ENCODE measurements at regions not wholly inside any gene's neighbourhood (a gene's known extent, or its start where the extent isn't known, plus 50 kb on each side); places are given as distances from the start of the nearest gene placed in this dataset.
"Not testable (repeated sequence)": the region's sequence is repeated elsewhere in the genome, so short reads cannot be mapped to it uniquely, and the experiment has no call there.

- Histone ChIP-seq H3K27ac (ENCODE audit: low read depth in 1 of 2, low read length in 1 of 2) (no peak overlapping the region), H3K4me1 (ENCODE audit: control insufficient read depth in 5 of 5, insufficient read depth in 5 of 5, low read length in 5 of 5) (no peaks in the 10 kb centered on the region), H3K4me3 (no peak overlapping the region), H3K9ac (ENCODE audit: insufficient read depth in 1 of 2, low read length in 2 of 2) (no peak overlapping the region), H3K27me3 (ENCODE audit: control insufficient read depth in 3 of 3, insufficient read depth in 3 of 3, low read length in 2 of 3) (no peaks in the 10 kb centered on the region), H3K36me3 (ENCODE audit: control insufficient read depth in 4 of 4, insufficient read depth in 4 of 4, low read length in 4 of 4) (no peaks in the 10 kb centered on the region), H3K9me3 (ENCODE audit: control insufficient read depth in 4 of 4, insufficient read depth in 3 of 4, low read length in 3 of 4) (no peaks in the 10 kb centered on the region)
- TF ChIP-seq, protein P1, sequence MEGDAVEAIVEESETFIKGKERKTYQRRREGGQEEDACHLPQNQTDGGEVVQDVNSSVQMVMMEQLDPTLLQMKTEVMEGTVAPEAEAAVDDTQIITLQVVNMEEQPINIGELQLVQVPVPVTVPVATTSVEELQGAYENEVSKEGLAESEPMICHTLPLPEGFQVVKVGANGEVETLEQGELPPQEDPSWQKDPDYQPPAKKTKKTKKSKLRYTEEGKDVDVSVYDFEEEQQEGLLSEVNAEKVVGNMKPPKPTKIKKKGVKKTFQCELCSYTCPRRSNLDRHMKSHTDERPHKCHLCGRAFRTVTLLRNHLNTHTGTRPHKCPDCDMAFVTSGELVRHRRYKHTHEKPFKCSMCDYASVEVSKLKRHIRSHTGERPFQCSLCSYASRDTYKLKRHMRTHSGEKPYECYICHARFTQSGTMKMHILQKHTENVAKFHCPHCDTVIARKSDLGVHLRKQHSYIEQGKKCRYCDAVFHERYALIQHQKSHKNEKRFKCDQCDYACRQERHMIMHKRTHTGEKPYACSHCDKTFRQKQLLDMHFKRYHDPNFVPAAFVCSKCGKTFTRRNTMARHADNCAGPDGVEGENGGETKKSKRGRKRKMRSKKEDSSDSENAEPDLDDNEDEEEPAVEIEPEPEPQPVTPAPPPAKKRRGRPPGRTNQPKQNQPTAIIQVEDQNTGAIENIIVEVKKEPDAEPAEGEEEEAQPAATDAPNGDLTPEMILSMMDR (IDR thresholded peaks at IDR 0.05; ENCODE audit: control extremely low read depth, extremely low read depth): no peak
- DNase-seq (no peak), ATAC-seq (ENCODE audit: insufficient read depth, low FRiP score) (no peak)
- WGBS, 2 donors: 30 to 64% methylated on average over 4 of the region's 4 CpGs
These were observed 165.2 kb upstream of the MYRIP start for GRCh38 chr3:39644176-39644575.

DNA sequence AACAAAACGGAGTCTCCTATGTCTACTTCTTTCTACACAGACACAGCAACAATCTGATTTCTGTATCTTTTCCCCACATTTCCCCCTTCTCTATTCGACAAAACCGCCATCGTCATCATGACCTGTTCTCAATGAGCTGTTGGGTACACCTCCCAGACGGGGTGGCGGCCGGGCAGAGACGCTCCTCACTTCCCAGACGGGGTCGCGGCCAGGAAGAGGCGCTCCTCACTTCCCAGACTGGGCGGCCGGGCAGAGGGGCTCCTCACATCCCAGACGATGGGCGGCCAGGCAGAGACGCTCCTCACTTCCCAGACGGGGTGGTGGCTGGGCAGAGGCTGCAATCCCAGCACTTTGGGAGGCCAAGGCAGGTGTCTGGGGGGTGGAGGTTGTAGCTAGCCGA, 158.2 kb upstream of the MYRIP start:
- H3K9me3 ChIP-seq (ENCODE audit: control insufficient read depth in 4 of 4, insufficient read depth in 3 of 4, low read length in 3 of 4); DNase-seq; H3K27me3 ChIP-seq (ENCODE audit: control insufficient read depth in 3 of 3, insufficient read depth in 3 of 3, low read length in 2 of 3); H3K9ac ChIP-seq (ENCODE audit: insufficient read depth in 1 of 2, low read length in 2 of 2); H3K27ac ChIP-seq (ENCODE audit: low read depth in 1 of 2, low read length in 1 of 2); H3K4me1 ChIP-seq (ENCODE audit: control insufficient read depth in 5 of 5, insufficient read depth in 5 of 5, low read length in 5 of 5); H3K36me3 ChIP-seq (ENCODE audit: control insufficient read depth in 4 of 4, insufficient read depth in 4 of 4, low read length in 4 of 4); H3K4me3 ChIP-seq; ATAC-seq (ENCODE audit: insufficient read depth, low FRiP score): not testable (repeated sequence)
- WGBS, 2 donors: 94 to 97% methylated on average over 16 to 19 of the region's 19 CpGs

DNA sequence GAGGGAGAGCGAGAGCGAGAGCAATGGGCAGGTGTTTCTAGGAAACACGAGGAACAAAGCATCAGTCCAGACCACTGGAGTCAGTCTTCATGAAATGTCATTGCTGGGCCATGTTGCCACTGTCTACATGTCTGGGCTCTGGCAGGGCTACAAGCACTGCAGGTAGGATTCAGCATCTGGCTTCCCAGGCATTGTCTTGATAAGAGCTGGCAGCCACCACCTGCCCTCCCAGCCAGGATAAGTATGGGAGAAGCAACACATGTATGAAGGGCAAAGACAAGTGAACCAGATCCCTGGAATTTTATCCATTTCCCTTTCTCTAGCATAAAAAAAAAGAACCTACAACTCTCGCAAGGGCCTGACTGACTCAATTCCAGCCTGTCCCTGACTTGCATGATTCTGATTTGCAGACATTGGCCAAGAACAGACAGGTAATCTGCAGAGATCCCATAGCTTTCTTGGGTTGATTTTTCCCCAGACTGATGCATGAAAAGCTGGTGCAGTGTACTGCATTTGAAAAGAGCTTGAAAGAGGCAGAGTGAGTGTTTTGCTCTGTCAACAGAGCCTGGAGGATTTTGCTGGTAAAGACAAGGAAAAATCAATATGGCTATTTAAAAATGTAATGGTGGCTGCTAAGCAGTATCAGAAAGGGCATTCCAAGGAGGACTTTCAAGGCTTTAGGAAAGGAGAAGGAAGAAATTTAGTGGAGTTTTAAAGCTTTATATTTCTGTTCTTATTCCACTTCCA, 157.2 kb upstream of the MYRIP start:
- Histone ChIP-seq H3K4me3 (no peak overlapping the region), H3K27ac (ENCODE audit: low read depth in 1 of 2, low read length in 1 of 2) (no peak overlapping the region), H3K36me3 (ENCODE audit: control insufficient read depth in 4 of 4, insufficient read depth in 4 of 4, low read length in 4 of 4) (no peaks in the 10 kb centered on the region), H3K9me3 (ENCODE audit: control insufficient read depth in 4 of 4, insufficient read depth in 3 of 4, low read length in 3 of 4) (peaks cover 0 to 5% (median 0%) of the 10 kb centered on the region in 4 donors), H3K4me1 (ENCODE audit: control insufficient read depth in 5 of 5, insufficient read depth in 5 of 5, low read length in 5 of 5) (no peaks in the 10 kb centered on the region), H3K27me3 (ENCODE audit: control insufficient read depth in 3 of 3, insufficient read depth in 3 of 3, low read length in 2 of 3) (no peaks in the 10 kb centered on the region), H3K9ac (ENCODE audit: insufficient read depth in 1 of 2, low read length in 2 of 2) (no peak overlapping the region)
- TF ChIP-seq, protein P1 (IDR thresholded peaks at IDR 0.05; ENCODE audit: control extremely low read depth, extremely low read depth): no peak
- WGBS, 2 donors: 89 to 96% methylated on average over 4 of the region's 4 CpGs
- ATAC-seq (ENCODE audit: insufficient read depth, low FRiP score): no peak
- no peak for DNase-seq

- 93 to 94% methylated on average over 23 to 26 of the region's 26 CpGs for WGBS, 2 donors
- H3K4me3 ChIP-seq; DNase-seq; H3K4me1 ChIP-seq (ENCODE audit: control insufficient read depth in 5 of 5, insufficient read depth in 5 of 5, low read length in 5 of 5); ATAC-seq (ENCODE audit: insufficient read depth, low FRiP score); H3K36me3 ChIP-seq (ENCODE audit: control insufficient read depth in 4 of 4, insufficient read depth in 4 of 4, low read length in 4 of 4); H3K27me3 ChIP-seq (ENCODE audit: control insufficient read depth in 3 of 3, insufficient read depth in 3 of 3, low read length in 2 of 3); H3K27ac ChIP-seq (ENCODE audit: low read depth in 1 of 2, low read length in 1 of 2); H3K9me3 ChIP-seq (ENCODE audit: control insufficient read depth in 4 of 4, insufficient read depth in 3 of 4, low read length in 3 of 4); H3K9ac ChIP-seq (ENCODE audit: insufficient read depth in 1 of 2, low read length in 2 of 2): not testable (repeated sequence)
These were observed 153.7 kb upstream of the MYRIP start for GRCh38 chr3:39655718-39656117.
